Ovary (tissue), 3 donors: ENCODE measurements at regions not wholly inside any gene's neighbourhood (a gene's known extent, or its start where the extent isn't known, plus 50 kb on each side); places are given as distances from the start of the nearest gene placed in this dataset.

ENCODE experiments used
- EP300 ChIP-seq: sonication (generic); formaldehyde crosslinking; IDR thresholded peaks from one replicate; pipeline ENCODE4 v1.6.1; 2017; ENCODE audit warnings: antibody characterized with exemption
- TF ChIP-seq, protein P1 (sequence below), 3 donors: fragments of 450-650 bp in 2 of 3; fragments of 200-600 bp in 1 of 3; IDR thresholded peaks; one replicate each; pipeline versions ENCODE4 v1.5.1 to v1.8.0; 2016 to 2022; ENCODE audit warnings: antibody characterized with exemption in 3 of 3, mild to moderate bottlenecking in 1 of 3
- donor health status: DM: no; HTN: no; CAD: no.

GRCh38 chr15:39365873-39366272, 215.0 kb upstream of the THBS1 start:
- TF ChIP-seq, protein P1, sequence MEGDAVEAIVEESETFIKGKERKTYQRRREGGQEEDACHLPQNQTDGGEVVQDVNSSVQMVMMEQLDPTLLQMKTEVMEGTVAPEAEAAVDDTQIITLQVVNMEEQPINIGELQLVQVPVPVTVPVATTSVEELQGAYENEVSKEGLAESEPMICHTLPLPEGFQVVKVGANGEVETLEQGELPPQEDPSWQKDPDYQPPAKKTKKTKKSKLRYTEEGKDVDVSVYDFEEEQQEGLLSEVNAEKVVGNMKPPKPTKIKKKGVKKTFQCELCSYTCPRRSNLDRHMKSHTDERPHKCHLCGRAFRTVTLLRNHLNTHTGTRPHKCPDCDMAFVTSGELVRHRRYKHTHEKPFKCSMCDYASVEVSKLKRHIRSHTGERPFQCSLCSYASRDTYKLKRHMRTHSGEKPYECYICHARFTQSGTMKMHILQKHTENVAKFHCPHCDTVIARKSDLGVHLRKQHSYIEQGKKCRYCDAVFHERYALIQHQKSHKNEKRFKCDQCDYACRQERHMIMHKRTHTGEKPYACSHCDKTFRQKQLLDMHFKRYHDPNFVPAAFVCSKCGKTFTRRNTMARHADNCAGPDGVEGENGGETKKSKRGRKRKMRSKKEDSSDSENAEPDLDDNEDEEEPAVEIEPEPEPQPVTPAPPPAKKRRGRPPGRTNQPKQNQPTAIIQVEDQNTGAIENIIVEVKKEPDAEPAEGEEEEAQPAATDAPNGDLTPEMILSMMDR (IDR thresholded peaks at IDR 0.05): no peak
- TF ChIP-seq EP300: no peak
